Lower leg skin (tissue), 3 donors: ENCODE measurements at regions not wholly inside any gene's neighbourhood (a gene's known extent, or its start where the extent isn't known, plus 50 kb on each side); places are given as distances from the start of the nearest gene placed in this dataset.

Experiments
- CTCF ChIP-seq, 3 donors: fragments of 450-650 bp; IDR thresholded peaks; one replicate each; pipeline ENCODE4 v1.5.1; 2016; ENCODE audit warnings: antibody characterized with exemption in 3 of 3, mild to moderate bottlenecking in 3 of 3, moderate library complexity in 2 of 3
- POLR2A ChIP-seq, 2 donors: fragments of 450-650 bp; IDR thresholded peaks; one replicate each; pipeline ENCODE4 v1.6.1; 2016 to 2017; ENCODE audit warnings: antibody characterized with exemption in 2 of 2, mild to moderate bottlenecking in 1 of 2, moderate library complexity in 1 of 2

- TF ChIP-seq CTCF (IDR thresholded peaks at IDR 0.05) (no peak), POLR2A (IDR thresholded peaks at IDR 0.05) (no peak)
These were observed 189.0 kb downstream of the ANKRD60 start for GRCh38 chr20:58039274-58040092.
